Loucy (cell line): ENCODE measurements at regions not wholly inside any gene's neighbourhood (a gene's known extent, or its start where the extent isn't known, plus 50 kb on each side); places are given as distances from the start of the nearest gene placed in this dataset.
"Not testable (repeated sequence)": the region's sequence is repeated elsewhere in the genome, so short reads cannot be mapped to it uniquely, and the experiment has no call there.

Experiments
- H2AFZ ChIP-seq: fragments of 200-600 bp; sonication (generic); 2 replicates; pipeline ENCODE4 v1.6.0; 2016; ENCODE audit warnings: antibody characterized with exemption, mild to moderate bottlenecking, low read length, moderate library complexity
- H3F3A ChIP-seq: fragments of 200-600 bp; 2 replicates; pipeline ENCODE4 v1.6.0; 2016; ENCODE audit warnings: antibody characterized with exemption, low read depth, mild to moderate bottlenecking
- H3K27me3 ChIP-seq: fragments of 200-600 bp; sonication (generic); 2 replicates; pipeline ENCODE4 v1.6.1; 2014; ENCODE audit warnings: low read length, mild to moderate bottlenecking; ENCODE audit not compliant: insufficient read depth, poor library complexity, severe bottlenecking
- H3K36me3 ChIP-seq: fragments of 200-600 bp; sonication (generic); 2 replicates; pipeline ENCODE4 v1.6.1; 2016; ENCODE audit warnings: low read length; ENCODE audit not compliant: insufficient read depth
- H3K4me1 ChIP-seq: fragments of 200-600 bp; sonication (generic); 2 replicates; pipeline ENCODE4 v1.5.1; 2014; ENCODE audit warnings: low read length, mild to moderate bottlenecking; ENCODE audit not compliant: insufficient read depth, poor library complexity, severe bottlenecking
- H3K4me2 ChIP-seq: fragments of 200-600 bp; sonication (generic); 2 replicates; pipeline ENCODE4 v1.6.0; 2014; ENCODE audit warnings: antibody characterized with exemption, low read length, low read depth, mild to moderate bottlenecking; ENCODE audit not compliant: poor library complexity, severe bottlenecking
- H3K4me3 ChIP-seq: fragments of 200-600 bp; sonication (generic); 2 replicates; pipeline ENCODE4 v1.5.1; 2014; ENCODE audit warnings: low read length, mild to moderate bottlenecking, mixed read lengths; ENCODE audit not compliant: poor library complexity, severe bottlenecking
- H3K79me2 ChIP-seq: fragments of 200-600 bp; sonication (generic); 2 replicates; pipeline ENCODE4 v1.6.1; 2014; ENCODE audit warnings: low read length; ENCODE audit not compliant: insufficient read depth
- H3K9ac ChIP-seq: fragments of 200-600 bp; sonication (generic); 2 replicates; pipeline ENCODE4 v1.6.0; 2014; ENCODE audit warnings: mild to moderate bottlenecking, low read depth, low read length, moderate library complexity; ENCODE audit not compliant: poor library complexity, severe bottlenecking
- H3K9me2 ChIP-seq: fragments of 200-600 bp; sonication (generic); replicated peaks from 2 replicates; pipeline ENCODE4 v1.6.1; 2016; ENCODE audit warnings: low read depth, low read length, mixed read lengths
- H3K9me3 ChIP-seq: fragments of 200-600 bp; sonication (generic); 2 replicates; pipeline ENCODE4 v1.6.1; 2014; ENCODE audit warnings: mild to moderate bottlenecking, antibody characterized with exemption, low read length, low read depth; ENCODE audit not compliant: insufficient read depth
- H4K20me1 ChIP-seq: fragments of 200-600 bp; sonication (generic); 2 replicates; pipeline ENCODE4 v1.6.0; 2014; ENCODE audit warnings: antibody characterized with exemption, low read length, mild to moderate bottlenecking; ENCODE audit not compliant: insufficient read depth, poor library complexity, severe bottlenecking
- CTCF ChIP-seq: fragments of 200-600 bp; sonication (generic); conservative IDR thresholded peaks from 2 replicates; pipeline ENCODE4 v1.5.1; 2014; ENCODE audit warnings: mild to moderate bottlenecking, antibody characterized with exemption, low read length

GRCh38 chr10:47646686-47647273 is 116.6 kb downstream of the SYT15B start:
- H3K36me3 ChIP-seq, H3K9me3 ChIP-seq, H3K4me1 ChIP-seq, H3K9ac ChIP-seq, H3K79me2 ChIP-seq, H3K4me2 ChIP-seq, H3K27me3 ChIP-seq, H2AFZ ChIP-seq, H3K9me2 ChIP-seq, H3K4me3 ChIP-seq, H3F3A ChIP-seq, H4K20me1 ChIP-seq: not testable (repeated sequence)
- TF ChIP-seq CTCF, result peak; percentile 44

- peak overlapping the region; percentile 89 for H2AFZ ChIP-seq
- not testable (repeated sequence) for H3K79me2 ChIP-seq, H3K9ac ChIP-seq, H3K4me1 ChIP-seq, H3F3A ChIP-seq, H3K4me3 ChIP-seq, H3K36me3 ChIP-seq, H3K4me2 ChIP-seq, H4K20me1 ChIP-seq, H3K9me2 ChIP-seq, H3K9me3 ChIP-seq, H3K27me3 ChIP-seq
Measured at GRCh38 chr10:47626975-47627374, 103.5 kb upstream of the AGAP9 start.

DNA sequence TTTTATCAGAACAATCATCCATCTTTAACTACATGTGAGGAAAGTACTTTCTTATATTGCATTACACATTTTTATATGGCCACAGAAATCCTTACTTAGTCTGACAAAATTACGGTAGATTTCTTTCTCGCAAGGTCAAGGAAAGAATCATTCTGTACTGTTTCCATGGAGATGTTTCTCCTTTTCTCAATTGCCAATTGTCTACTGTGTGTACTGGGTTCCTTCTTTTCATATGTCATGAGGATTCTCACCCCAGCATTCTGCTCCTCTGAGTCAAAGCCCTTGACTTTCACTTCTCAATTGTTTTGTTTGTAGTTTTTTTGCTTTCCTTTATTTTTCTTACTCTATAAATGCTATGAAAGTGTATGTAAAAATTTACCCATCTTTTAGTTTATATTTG is 99.3 kb upstream of the AGAP9 start:
- H3K36me3 ChIP-seq, H2AFZ ChIP-seq, H3K4me2 ChIP-seq, H3K9me3 ChIP-seq, H3F3A ChIP-seq, H3K79me2 ChIP-seq, H4K20me1 ChIP-seq, H3K4me3 ChIP-seq, H3K27me3 ChIP-seq, H3K4me1 ChIP-seq, H3K9ac ChIP-seq, H3K9me2 ChIP-seq: not testable (repeated sequence)

GRCh38 chr10:47619300-47620012 is 96.0 kb upstream of the AGAP9 start:
- not testable (repeated sequence) for H4K20me1 ChIP-seq, H3K4me1 ChIP-seq, H3K4me3 ChIP-seq, H3K9ac ChIP-seq, H3F3A ChIP-seq, H3K27me3 ChIP-seq, H2AFZ ChIP-seq, H3K9me2 ChIP-seq, H3K36me3 ChIP-seq, H3K79me2 ChIP-seq, H3K4me2 ChIP-seq, H3K9me3 ChIP-seq
- TF ChIP-seq CTCF, result 0 out of 2 replicates have a peak, but pooled peaks have one; percentile 14

DNA sequence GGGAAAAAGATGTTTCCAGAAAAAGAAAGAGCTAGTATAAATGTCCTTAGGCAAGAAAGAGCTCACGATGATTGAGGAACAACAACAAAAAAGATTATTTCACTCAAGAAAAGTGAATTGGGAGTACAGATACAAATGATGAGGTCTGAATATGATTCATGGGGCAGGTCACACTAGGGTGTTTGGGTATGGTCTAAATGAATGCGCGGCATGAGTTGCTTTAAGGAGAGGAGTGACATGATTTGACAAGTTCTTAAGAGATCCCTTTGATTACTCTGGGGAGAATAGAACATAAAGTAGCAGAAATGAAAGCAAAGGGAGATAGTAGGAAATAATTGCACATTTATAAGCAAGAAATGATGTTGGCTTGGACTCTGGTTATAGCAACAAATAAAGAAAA is 85.9 kb upstream of the AGAP9 start:
- not testable (repeated sequence) for H3K4me3 ChIP-seq, H3K9ac ChIP-seq, H2AFZ ChIP-seq, H3K9me3 ChIP-seq, H3K4me1 ChIP-seq, H3K9me2 ChIP-seq, H3K27me3 ChIP-seq, H3K79me2 ChIP-seq, H4K20me1 ChIP-seq, H3K36me3 ChIP-seq, H3F3A ChIP-seq, H3K4me2 ChIP-seq

- H3K79me2 ChIP-seq, H3K36me3 ChIP-seq, H3K4me2 ChIP-seq, H3K9me3 ChIP-seq, H3K27me3 ChIP-seq, H3F3A ChIP-seq, H3K4me1 ChIP-seq, H4K20me1 ChIP-seq, H3K4me3 ChIP-seq, H3K9ac ChIP-seq, H3K9me2 ChIP-seq, H2AFZ ChIP-seq: not testable (repeated sequence)
Measured at GRCh38 chr10:47605791-47606773, 82.6 kb upstream of the AGAP9 start.
